ENCODE measurements at regions not wholly inside any gene's neighbourhood (a gene's known extent, or its start where the extent isn't known, plus 50 kb on each side); places are given as distances from the start of the nearest gene placed in this dataset.
"Not testable (repeated sequence)": the region's sequence is repeated elsewhere in the genome, so short reads cannot be mapped to it uniquely, and the experiment has no call there.

DNA sequence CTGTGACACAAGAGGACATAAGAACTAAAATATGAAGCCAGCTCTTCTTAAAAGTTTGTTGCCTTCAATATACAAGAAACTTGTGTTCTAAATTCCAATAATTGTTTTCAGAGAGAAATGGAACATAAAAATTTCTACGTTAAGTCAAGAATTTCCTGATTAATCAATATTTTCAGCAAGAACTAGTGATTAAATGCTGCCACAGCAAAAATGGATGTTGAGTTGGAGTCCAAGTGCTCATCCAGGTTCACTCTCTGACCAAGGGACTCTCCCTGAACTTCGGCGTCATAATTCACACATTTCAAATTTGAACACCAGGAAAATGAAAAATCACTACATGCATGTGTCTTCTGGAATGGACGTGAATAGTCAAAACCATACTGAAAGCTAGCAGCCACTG lies 1263.6 kb upstream of the GOT2 start:
- H3K36me3 ChIP-seq: no peaks in the 10 kb centered on the region
- H3K4me3 ChIP-seq: no peak overlapping the region
- H3K4me2 ChIP-seq: no peak overlapping the region
- H3K9ac ChIP-seq: no peak overlapping the region
- H3K27me3 ChIP-seq: no peaks in the 10 kb centered on the region
- peaks cover 17% of the 10 kb centered on the region for H3K9me3 ChIP-seq
- no peaks in the 10 kb centered on the region for H3K4me1 ChIP-seq
- TF ChIP-seq Cebpa-rat (IDR thresholded peaks at IDR 0.05): no peak
- no peak overlapping the region for H3K27ac ChIP-seq
- no peaks in the 10 kb centered on the region for H4K20me1 ChIP-seq

DNA sequence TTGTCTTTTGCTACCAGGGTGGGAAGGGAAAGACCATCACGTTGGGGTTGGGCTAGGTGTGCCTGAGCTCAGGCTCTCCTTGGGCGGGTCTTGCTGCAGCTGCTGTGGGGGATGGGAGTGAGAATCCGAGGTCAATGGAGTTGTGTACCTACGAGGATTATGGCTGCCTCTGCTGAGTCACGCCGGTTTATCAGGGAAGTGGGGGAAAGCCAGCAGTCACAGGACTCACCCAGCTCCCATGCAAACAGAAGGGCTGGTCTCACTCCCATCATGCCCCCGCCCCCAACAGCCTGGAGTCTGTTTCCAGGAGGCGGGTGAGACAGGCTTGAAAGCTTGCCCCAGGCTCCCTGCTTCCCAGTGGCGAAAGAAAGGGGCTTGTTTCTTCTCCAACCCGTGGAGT lies 1259.0 kb upstream of the GOT2 start:
- Histone ChIP-seq H4K20me1 (no peaks in the 10 kb centered on the region), H3K9me3 (0 out of 2 replicates have a peak, but pooled peaks cover 10% of the 10 kb centered on the region), H3K4me3 (no peak overlapping the region), H3K9ac (no peak overlapping the region), H3K27ac (no peak overlapping the region), H3K36me3 (no peaks in the 10 kb centered on the region), H3K4me1 (no peaks in the 10 kb centered on the region), H3K27me3 (no peaks in the 10 kb centered on the region), H3K4me2 (no peak overlapping the region)
- TF ChIP-seq Cebpa-rat (IDR thresholded peaks at IDR 0.05): no peak

DNA sequence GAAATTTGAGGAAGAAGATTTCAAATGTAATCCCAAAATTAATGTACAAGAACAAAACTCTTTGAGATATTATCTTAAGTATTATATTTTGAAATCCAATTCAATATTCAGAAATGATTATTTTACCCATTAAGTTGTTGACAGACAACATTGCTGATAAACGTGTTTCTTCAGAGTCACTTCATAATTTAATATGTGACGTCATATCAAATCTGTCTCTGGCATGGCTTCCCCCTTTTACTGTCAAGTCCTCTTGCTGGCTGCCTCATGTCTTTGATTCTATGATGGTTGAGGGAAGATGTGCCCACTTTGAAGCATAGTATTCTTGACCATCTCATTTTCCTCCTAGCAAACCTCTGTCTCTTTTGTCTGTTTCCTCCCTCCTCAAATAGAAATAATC lies 1257.1 kb upstream of the GOT2 start:
- no peaks in the 10 kb centered on the region for H3K4me1 ChIP-seq
- no peak overlapping the region for H3K4me2 ChIP-seq
- no peak for TF ChIP-seq Cebpa-rat (IDR thresholded peaks at IDR 0.05)
- H3K4me3 ChIP-seq: no peak overlapping the region
- no peak overlapping the region for H3K27ac ChIP-seq
- 0 out of 2 replicates have a peak, but pooled peaks cover 10% of the 10 kb centered on the region for H3K9me3 ChIP-seq
- no peaks in the 10 kb centered on the region for H4K20me1 ChIP-seq
- H3K36me3 ChIP-seq: no peaks in the 10 kb centered on the region
- no peak overlapping the region for H3K9ac ChIP-seq
- H3K27me3 ChIP-seq: no peaks in the 10 kb centered on the region

DNA sequence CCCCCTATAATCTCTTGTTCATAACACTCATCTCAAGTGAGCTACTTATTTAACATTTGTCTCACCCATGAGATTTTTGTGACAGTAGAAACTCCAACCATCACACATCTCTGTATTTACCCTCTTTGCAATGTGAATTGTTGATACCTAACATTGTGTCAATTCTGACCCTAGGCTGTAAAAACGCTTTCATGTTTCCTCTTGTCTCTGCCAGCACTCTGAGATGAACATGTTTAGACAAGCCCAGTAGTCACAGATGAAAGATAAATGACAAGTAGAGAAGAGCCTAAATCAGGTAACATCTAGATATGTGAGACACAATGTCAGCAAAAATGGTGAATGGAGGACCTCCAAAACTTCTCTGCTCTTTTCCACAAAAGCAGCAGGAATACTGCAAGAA lies 1254.5 kb upstream of the GOT2 start:
- Histone ChIP-seq H3K4me2 (no peak overlapping the region), H3K9ac (no peak overlapping the region), H3K4me3 (no peak overlapping the region), H3K27ac (no peak overlapping the region), H3K4me1 (no peaks in the 10 kb centered on the region), H4K20me1 (no peaks in the 10 kb centered on the region), H3K27me3 (no peaks in the 10 kb centered on the region), H3K9me3 (0 out of 2 replicates have a peak, but pooled peaks cover 10% of the 10 kb centered on the region), H3K36me3 (no peaks in the 10 kb centered on the region)
- no peak for TF ChIP-seq Cebpa-rat (IDR thresholded peaks at IDR 0.05)

DNA sequence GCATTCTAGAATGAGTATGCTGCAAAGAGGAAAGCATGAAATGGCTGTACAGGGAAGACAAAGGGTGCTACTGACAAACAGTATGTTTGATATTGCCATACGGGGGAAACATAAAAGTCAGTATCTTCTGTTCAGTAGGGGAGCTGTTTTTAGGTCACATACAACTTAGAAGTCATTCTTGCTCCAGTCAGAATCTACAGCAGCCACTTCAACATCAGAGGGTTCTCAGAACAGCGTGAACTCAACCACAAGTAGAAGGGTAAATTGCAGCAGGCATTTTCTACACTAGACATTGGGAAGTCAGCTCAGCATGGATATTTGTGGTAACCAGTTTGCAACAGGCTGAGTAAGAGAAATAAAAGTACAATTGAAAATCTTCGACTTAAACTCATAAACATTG lies 1241.8 kb upstream of the GOT2 start:
- no peak overlapping the region for H3K9ac ChIP-seq
- no peak overlapping the region for H3K27ac ChIP-seq
- H3K36me3 ChIP-seq: no peaks in the 10 kb centered on the region
- no peak for TF ChIP-seq Cebpa-rat (IDR thresholded peaks at IDR 0.05)
- no peaks in the 10 kb centered on the region for H3K9me3 ChIP-seq
- H3K4me1 ChIP-seq: no peaks in the 10 kb centered on the region
- no peaks in the 10 kb centered on the region for H4K20me1 ChIP-seq
- no peak overlapping the region for H3K4me3 ChIP-seq
- H3K4me2 ChIP-seq: no peak overlapping the region
- H3K27me3 ChIP-seq: no peaks in the 10 kb centered on the region

DNA sequence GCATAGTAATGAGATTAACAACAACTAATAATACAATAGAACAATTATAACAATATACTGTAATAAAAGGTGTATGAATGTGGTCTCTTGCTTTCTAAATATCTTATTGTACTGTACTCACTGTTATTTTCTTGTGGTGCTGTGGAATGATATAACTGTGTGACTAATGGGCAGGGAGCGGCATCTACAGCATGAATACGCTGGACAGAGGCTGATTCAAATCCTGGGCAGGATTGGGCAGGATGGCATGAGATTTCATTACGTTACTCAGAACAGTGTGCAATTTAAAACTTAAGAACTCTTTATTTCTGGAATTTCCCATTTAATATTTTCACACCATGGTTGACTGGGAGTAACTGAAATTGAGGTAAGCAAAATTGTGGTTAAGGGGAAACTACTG lies 1239.8 kb upstream of the GOT2 start:
- Histone ChIP-seq H3K4me3 (no peak overlapping the region), H3K9me3 (no peaks in the 10 kb centered on the region), H3K9ac (no peak overlapping the region), H3K27me3 (no peaks in the 10 kb centered on the region), H3K36me3 (no peaks in the 10 kb centered on the region), H3K4me2 (no peak overlapping the region), H3K4me1 (no peaks in the 10 kb centered on the region), H3K27ac (no peak overlapping the region), H4K20me1 (no peaks in the 10 kb centered on the region)
- TF ChIP-seq Cebpa-rat (IDR thresholded peaks at IDR 0.05): no peak

DNA sequence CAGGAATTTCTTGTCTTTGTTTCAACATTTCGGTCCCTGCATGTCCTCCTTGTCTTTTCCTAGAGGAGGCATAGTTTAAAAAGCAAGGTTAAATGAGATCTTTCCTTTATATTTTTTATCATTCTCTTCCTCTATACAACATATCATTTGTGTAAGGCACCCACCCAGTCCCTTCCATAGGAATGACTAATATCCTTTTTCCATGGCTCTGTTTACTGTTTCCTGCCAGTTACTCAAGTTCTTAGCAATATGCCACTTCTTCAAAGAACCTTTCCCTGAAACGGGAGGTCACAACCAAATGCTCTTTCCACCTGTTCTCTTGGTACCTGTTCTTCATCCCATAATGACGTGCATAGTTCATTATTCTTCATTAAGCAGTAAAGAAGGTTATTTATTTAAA lies 1237.1 kb upstream of the GOT2 start:
- Histone ChIP-seq H3K36me3 (no peaks in the 10 kb centered on the region), H3K4me2 (no peak overlapping the region), H3K27ac (no peak overlapping the region), H3K27me3 (no peaks in the 10 kb centered on the region), H3K9me3 (no peaks in the 10 kb centered on the region), H4K20me1 (no peaks in the 10 kb centered on the region), H3K9ac (no peak overlapping the region), H3K4me1 (no peaks in the 10 kb centered on the region), H3K4me3 (no peak overlapping the region)
- no peak for TF ChIP-seq Cebpa-rat (IDR thresholded peaks at IDR 0.05)

DNA sequence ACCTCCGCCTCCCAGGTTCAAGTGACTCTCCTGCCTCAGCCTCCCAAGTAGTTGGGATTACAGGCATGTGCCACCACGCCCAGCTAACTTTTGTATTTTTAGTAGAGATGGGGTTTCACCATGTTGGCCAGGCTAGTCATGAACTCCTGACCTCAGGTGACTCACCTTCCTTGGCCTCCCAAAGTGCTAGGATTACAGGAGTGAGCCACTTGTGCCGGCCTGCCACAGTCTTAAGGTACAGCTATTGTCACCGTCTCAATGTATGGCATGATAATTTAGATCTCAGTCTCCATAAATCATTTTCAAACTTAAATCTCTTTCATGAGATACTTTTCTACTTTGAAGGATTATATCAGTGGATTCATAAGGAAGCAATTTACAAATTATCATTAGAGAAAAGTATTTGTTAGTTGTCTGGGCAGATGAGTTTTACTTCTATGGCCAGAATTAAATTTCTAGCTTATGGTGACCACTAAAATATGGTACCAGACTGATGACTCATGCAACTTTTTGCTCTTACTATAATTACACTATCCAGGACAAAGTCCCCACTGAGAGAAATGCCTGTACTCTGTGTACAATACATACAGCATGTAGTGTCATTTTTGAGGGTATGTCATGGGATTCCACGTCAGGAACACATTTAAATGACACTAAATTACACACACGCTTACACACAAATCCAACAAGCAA lies 1230.3 kb upstream of the GOT2 start:
- Histone ChIP-seq H3K36me3 (no peaks in the 10 kb centered on the region), H3K4me3 (no peak overlapping the region), H3K4me1 (no peaks in the 10 kb centered on the region), H3K9ac (no peak overlapping the region), H4K20me1 (no peaks in the 10 kb centered on the region), H3K4me2 (no peak overlapping the region), H3K27ac (no peak overlapping the region), H3K27me3 (no peaks in the 10 kb centered on the region), H3K9me3 (no peaks in the 10 kb centered on the region)
- no peak for TF ChIP-seq Cebpa-rat (IDR thresholded peaks at IDR 0.05)

DNA sequence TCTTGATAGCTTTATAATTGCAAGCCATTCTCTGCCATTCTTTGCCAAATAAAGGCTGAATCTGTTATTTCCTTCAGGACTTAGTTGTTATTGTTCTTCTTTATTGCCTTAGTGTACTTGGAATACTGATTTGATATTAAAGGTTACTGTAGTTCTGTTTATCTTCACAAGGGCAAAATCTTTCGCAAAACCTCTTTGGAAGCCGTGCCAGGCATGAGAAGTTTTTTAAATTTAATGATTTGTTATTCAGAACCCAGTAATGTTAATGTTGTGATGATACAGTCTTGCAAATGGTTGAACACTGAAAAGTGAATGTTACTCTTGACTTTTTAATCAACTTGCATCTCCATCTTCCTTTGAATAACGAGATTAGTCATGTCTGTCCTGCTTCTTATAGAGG lies 1225.2 kb upstream of the GOT2 start:
- Histone ChIP-seq H3K4me1 (no peaks in the 10 kb centered on the region), H3K9ac (no peak overlapping the region)

DNA sequence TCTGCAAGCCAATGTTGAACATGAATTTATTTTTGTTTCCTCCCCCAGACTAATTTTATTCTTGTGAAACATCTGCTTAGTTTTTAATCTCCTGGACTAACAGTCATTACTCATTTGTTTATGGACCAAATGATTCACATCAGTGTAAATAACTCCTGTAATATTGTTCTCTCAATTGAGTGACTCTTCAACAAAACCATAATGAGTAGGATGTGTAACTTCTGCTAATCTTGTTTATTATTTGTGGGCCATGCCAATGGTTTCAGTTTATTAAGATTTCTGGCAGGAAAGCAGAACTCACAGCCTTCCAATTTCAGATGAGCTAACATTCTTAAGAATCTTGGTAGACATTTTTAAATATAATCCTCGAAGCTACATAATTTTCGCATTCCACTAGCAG lies 1216.3 kb upstream of the GOT2 start:
- Histone ChIP-seq H4K20me1 (no peaks in the 10 kb centered on the region), H3K27me3 (no peaks in the 10 kb centered on the region), H3K4me3 (no peak overlapping the region), H3K4me1 (no peaks in the 10 kb centered on the region), H3K4me2 (no peak overlapping the region), H3K36me3 (no peaks in the 10 kb centered on the region), H3K27ac (no peak overlapping the region), H3K9me3 (no peaks in the 10 kb centered on the region), H3K9ac (no peak overlapping the region)
- no peak for TF ChIP-seq Cebpa-rat (IDR thresholded peaks at IDR 0.05)

More for the DNA sequence above, 1225.2 kb upstream of the GOT2 start:
- Histone ChIP-seq H3K4me3 (no peak overlapping the region), H3K9me3 (no peaks in the 10 kb centered on the region), H3K4me2 (no peak overlapping the region), H4K20me1 (no peaks in the 10 kb centered on the region), H3K27me3 (no peaks in the 10 kb centered on the region), H3K27ac (no peak overlapping the region), H3K36me3 (no peaks in the 10 kb centered on the region)
- no peak for TF ChIP-seq Cebpa-rat (IDR thresholded peaks at IDR 0.05)

DNA sequence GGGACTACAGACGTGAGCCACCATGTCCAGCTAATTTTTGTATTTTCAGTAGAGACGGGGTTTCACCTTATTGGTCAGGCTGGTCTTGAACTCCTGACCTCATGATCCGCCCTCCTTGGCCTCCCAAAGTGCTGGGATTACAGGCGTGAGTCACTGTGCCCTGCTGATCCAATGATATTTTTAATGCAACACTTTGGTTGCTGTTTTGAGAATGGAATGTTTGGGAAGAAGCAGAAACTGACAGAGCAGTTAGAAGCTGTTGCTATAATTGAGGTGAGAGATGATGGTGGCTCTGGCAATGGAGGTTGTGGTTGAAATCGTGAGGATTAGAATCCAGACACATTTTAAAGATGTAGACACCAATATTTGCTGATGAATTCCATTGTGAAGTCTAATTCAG lies 1209.9 kb upstream of the GOT2 start:
- not testable (repeated sequence) for H3K4me1 ChIP-seq, H3K9me3 ChIP-seq, H3K27me3 ChIP-seq, H3K27ac ChIP-seq, H3K4me2 ChIP-seq, H3K9ac ChIP-seq, H3K36me3 ChIP-seq, H3K4me3 ChIP-seq, H4K20me1 ChIP-seq
